C1 segment of cervical spinal cord (tissue), 14 donors: ENCODE measurements at regions not wholly inside any gene's neighbourhood (a gene's known extent, or its start where the extent isn't known, plus 50 kb on each side); places are given as distances from the start of the nearest gene placed in this dataset.

Source experiments
- DNase-seq, 14 donors: peaks; one replicate each; lab custom pipeline; 2025; lab: John Stamatoyannopoulos, UW

- no peak for DNase-seq
Observed at GRCh38 chr4:8735236-8736089, 136.2 kb downstream of the HMX1 start.

- DNase-seq, result no peak
Observed at GRCh38 chr4:8732681-8733243, 138.9 kb downstream of the HMX1 start.

GRCh38 chr4:8732092-8732491, 139.5 kb downstream of the CPZ start:
- DNase-seq, result no peak

GRCh38 chr4:8731364-8731763, 138.8 kb downstream of the CPZ start:
- no peak for DNase-seq

GRCh38 chr4:8730681-8731080, 138.1 kb downstream of the CPZ start:
- DNase-seq, result no peak

GRCh38 chr4:8730159-8730558, 137.6 kb downstream of the CPZ start:
- no peak for DNase-seq

- no peak for DNase-seq
Observed at GRCh38 chr4:8729408-8730149, 137.0 kb downstream of the CPZ start.

- no peak for DNase-seq
Observed at GRCh38 chr4:8728536-8729407, 136.2 kb downstream of the CPZ start.

GRCh38 chr4:8727546-8728510, 135.3 kb downstream of the CPZ start:
- no peak for DNase-seq

GRCh38 chr4:8727131-8727530, 134.6 kb downstream of the CPZ start:
- no peak for DNase-seq

- DNase-seq, result no peak
Observed at GRCh38 chr4:8726344-8726851, 133.8 kb downstream of the CPZ start.

- no peak for DNase-seq
Observed at GRCh38 chr4:8725845-8726244, 133.3 kb downstream of the CPZ start.

- no peak for DNase-seq
Observed at GRCh38 chr4:8725071-8725841, 132.7 kb downstream of the CPZ start.

GRCh38 chr4:8724436-8725070, 132.0 kb downstream of the CPZ start:
- no peak for DNase-seq

- DNase-seq, result no peak
Observed at GRCh38 chr4:8723222-8723980, 130.8 kb downstream of the CPZ start.

- no peak for DNase-seq
Observed at GRCh38 chr4:8722556-8722955, 130.0 kb downstream of the CPZ start.

- no peak for DNase-seq
Observed at GRCh38 chr4:8721621-8722020, 129.1 kb downstream of the CPZ start.

GRCh38 chr4:8719421-8719820, 126.9 kb downstream of the CPZ start:
- DNase-seq, result no peak
